Thoracic aorta (tissue), 2 donors: ENCODE measurements at regions not wholly inside any gene's neighbourhood (a gene's known extent, or its start where the extent isn't known, plus 50 kb on each side); places are given as distances from the start of the nearest gene placed in this dataset.
A peak's percentile ranks its signal among the peaks of the same experiment; 100 is the strongest.

ENCODE experiments used
- ATAC-seq: fragments of 150-250 bp; one replicate; pipeline ENCODE4 v1.8.0; 2017; ENCODE audit warnings: low read depth; ENCODE audit not compliant: insufficient number of reproducible peaks, low FRiP score
- DNase-seq: peaks from one replicate; pipeline ENCODE4 v3.0.0-alpha.2; 2020; ENCODE audit warnings: low spot score
- H3K27ac ChIP-seq, 2 donors: fragments of 200-600 bp; sonication (generic); 1 replicate in 1 of 2; 2 replicates in 1 of 2; pipeline ENCODE4 v1.5.1; 2016; ENCODE audit warnings: mild to moderate bottlenecking in 2 of 2, moderate library complexity in 2 of 2
- H3K27me3 ChIP-seq: fragments of 200-600 bp; sonication (generic); replicated peaks from 2 replicates; pipeline ENCODE4 v1.6.0; 2016; ENCODE audit warnings: mild to moderate bottlenecking; ENCODE audit not compliant: insufficient read depth
- H3K36me3 ChIP-seq: fragments of 200-600 bp; sonication (generic); one replicate; pipeline ENCODE4 v1.5.1; 2016
- H3K4me1 ChIP-seq, 2 donors: fragments of 200-600 bp; sonication (generic); 1 replicate in 1 of 2; 2 replicates in 1 of 2; pipeline versions ENCODE4 v1.5.1 to v1.6.0; 2016; ENCODE audit warnings: low read depth in 2 of 2, mild to moderate bottlenecking in 1 of 2; ENCODE audit not compliant: control insufficient read depth in 1 of 2
- H3K4me3 ChIP-seq: fragments of 200-600 bp; sonication (generic); 2 replicates; pipeline ENCODE4 v1.5.1; 2016; ENCODE audit warnings: mild to moderate bottlenecking
- H3K9me3 ChIP-seq: fragments of 200-600 bp; sonication (generic); 2 replicates; pipeline ENCODE4 v1.5.1; 2016
- CTCF ChIP-seq: fragments of 200-600 bp; sonication (generic); IDR thresholded peaks from one replicate; pipeline ENCODE4 v1.5.1; 2019; ENCODE audit warnings: antibody characterized with exemption

- no peak for ATAC-seq
- TF ChIP-seq CTCF: no peak
- Histone ChIP-seq H3K4me1 (peaks cover 10 to 29% of the 10 kb centered on the region in 2 donors), H3K4me3 (no peak overlapping the region), H3K9me3 (no peaks in the 10 kb centered on the region), H3K27ac (peak overlapping the region in 1 of 2 donors; percentile 43), H3K36me3 (no peaks in the 10 kb centered on the region), H3K27me3 (no peaks in the 10 kb centered on the region)
- DNase-seq: no peak
Observed at GRCh38 chr16:79752396-79752795, 151.9 kb upstream of the MAF start.

GRCh38 chr16:79751471-79752184, 151.1 kb upstream of the MAF start:
- Histone ChIP-seq H3K27me3 (no peaks in the 10 kb centered on the region), H3K4me3 (no peak overlapping the region), H3K27ac (peak overlapping the region; percentile 1 to 43), H3K4me1 (peaks cover 10 to 29% of the 10 kb centered on the region in 2 donors), H3K36me3 (no peaks in the 10 kb centered on the region), H3K9me3 (no peaks in the 10 kb centered on the region)
- DNase-seq: peak; percentile 41
- ATAC-seq: peak; percentile 73
- no peak for TF ChIP-seq CTCF

- no peak for DNase-seq
- Histone ChIP-seq H3K9me3 (no peaks in the 10 kb centered on the region), H3K36me3 (no peaks in the 10 kb centered on the region), H3K27me3 (no peaks in the 10 kb centered on the region), H3K27ac (no peak overlapping the region), H3K4me1 (peaks cover 10 to 29% of the 10 kb centered on the region in 2 donors), H3K4me3 (no peak overlapping the region)
- ATAC-seq: no peak
- TF ChIP-seq CTCF: no peak
Observed at GRCh38 chr16:79750311-79750710, 149.8 kb upstream of the MAF start.

GRCh38 chr16:79748629-79749028, 148.1 kb upstream of the MAF start:
- Histone ChIP-seq H3K27me3 (no peaks in the 10 kb centered on the region), H3K4me3 (no peak overlapping the region), H3K27ac (no peak overlapping the region), H3K9me3 (no peaks in the 10 kb centered on the region), H3K4me1 (peaks cover 3 to 18% of the 10 kb centered on the region in 2 donors), H3K36me3 (no peaks in the 10 kb centered on the region)
- DNase-seq: no peak
- TF ChIP-seq CTCF: no peak
- no peak for ATAC-seq

GRCh38 chr16:79747688-79748087, 147.2 kb upstream of the MAF start:
- DNase-seq: no peak
- Histone ChIP-seq H3K9me3 (no peaks in the 10 kb centered on the region), H3K27me3 (no peaks in the 10 kb centered on the region), H3K27ac (no peak overlapping the region), H3K4me1 (peaks cover 3 to 18% of the 10 kb centered on the region in 2 donors), H3K4me3 (no peak overlapping the region), H3K36me3 (no peaks in the 10 kb centered on the region)
- ATAC-seq: no peak
- no peak for TF ChIP-seq CTCF
